ENCODE measurements at regions not wholly inside any gene's neighbourhood (a gene's known extent, or its start where the extent isn't known, plus 50 kb on each side); places are given as distances from the start of the nearest gene placed in this dataset.

DNA sequence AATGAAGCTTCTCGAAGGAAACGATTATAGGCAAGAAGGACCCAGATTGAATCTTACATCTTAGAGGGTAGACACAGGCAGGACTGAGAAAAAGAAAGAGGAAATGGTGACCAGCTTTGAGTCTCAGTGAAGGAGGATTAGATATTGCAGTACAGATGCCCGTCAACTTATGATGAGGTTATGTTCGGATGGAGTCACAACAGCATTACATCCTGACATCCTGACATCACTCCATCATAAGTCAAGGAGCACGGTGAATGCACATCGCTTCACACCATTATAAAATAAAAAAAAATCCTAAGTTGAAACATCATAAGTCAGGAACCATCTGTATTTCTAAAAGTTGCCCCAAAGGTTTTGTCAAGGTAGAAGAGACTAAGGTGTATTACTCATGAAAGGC, 312.3 kb upstream of the PLXNA2 start:
- 81% methylated on average over 2 of the region's 6 CpGs for WGBS (ENCODE audit: insufficient coverage)
- no peak overlapping the region for H3K27ac Mint-ChIP-seq
- DNase-seq: no peak
- Histone ChIP-seq H3K9me3 (replicated peaks in 1 of 2; ENCODE audit: control insufficient read depth in 1 of 2, insufficient read depth in 1 of 2, low read length in 2 of 2) (no peaks in the 10 kb centered on the region), H3K79me2 (ENCODE audit: insufficient read depth, low read length) (no peaks in the 10 kb centered on the region), H2AFZ (ENCODE audit: insufficient read depth, low read depth, low read length, poor library complexity, severe bottlenecking) (no peak overlapping the region), H3K36me3 (replicated peaks in 1 of 2; ENCODE audit: control insufficient read depth in 1 of 2, insufficient read depth in 2 of 2, low read length in 2 of 2) (no peaks in the 10 kb centered on the region), H3K27me3 (ENCODE audit: control insufficient read depth in 2 of 2, insufficient read depth in 2 of 2, low read length in 2 of 2) (no peaks in the 10 kb centered on the region), H4K20me1 (ENCODE audit: insufficient read depth, low read length) (no peaks in the 10 kb centered on the region), H3K4me3 (replicated peaks in 1 of 3; ENCODE audit: low read depth in 2 of 3, low read length in 3 of 3) (no peak overlapping the region), H3K9ac (ENCODE audit: insufficient read depth, low read length, poor library complexity, severe bottlenecking) (no peak overlapping the region), H3K4me1 (ENCODE audit: control insufficient read depth in 1 of 2, insufficient read depth in 2 of 2, low read length in 2 of 2) (no peaks in the 10 kb centered on the region), H3K4me2 (replicated peaks; ENCODE audit: extremely low read depth, low read length, poor library complexity, severe bottlenecking) (no peak overlapping the region), H3K27ac (ENCODE audit: low read depth in 1 of 2, low read length in 2 of 2) (no peak overlapping the region)
- intact Hi-C loops (cut with micrococcal nuclease): no loop called here
- TF ChIP-seq, protein P1, sequence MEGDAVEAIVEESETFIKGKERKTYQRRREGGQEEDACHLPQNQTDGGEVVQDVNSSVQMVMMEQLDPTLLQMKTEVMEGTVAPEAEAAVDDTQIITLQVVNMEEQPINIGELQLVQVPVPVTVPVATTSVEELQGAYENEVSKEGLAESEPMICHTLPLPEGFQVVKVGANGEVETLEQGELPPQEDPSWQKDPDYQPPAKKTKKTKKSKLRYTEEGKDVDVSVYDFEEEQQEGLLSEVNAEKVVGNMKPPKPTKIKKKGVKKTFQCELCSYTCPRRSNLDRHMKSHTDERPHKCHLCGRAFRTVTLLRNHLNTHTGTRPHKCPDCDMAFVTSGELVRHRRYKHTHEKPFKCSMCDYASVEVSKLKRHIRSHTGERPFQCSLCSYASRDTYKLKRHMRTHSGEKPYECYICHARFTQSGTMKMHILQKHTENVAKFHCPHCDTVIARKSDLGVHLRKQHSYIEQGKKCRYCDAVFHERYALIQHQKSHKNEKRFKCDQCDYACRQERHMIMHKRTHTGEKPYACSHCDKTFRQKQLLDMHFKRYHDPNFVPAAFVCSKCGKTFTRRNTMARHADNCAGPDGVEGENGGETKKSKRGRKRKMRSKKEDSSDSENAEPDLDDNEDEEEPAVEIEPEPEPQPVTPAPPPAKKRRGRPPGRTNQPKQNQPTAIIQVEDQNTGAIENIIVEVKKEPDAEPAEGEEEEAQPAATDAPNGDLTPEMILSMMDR (IDR thresholded peaks at IDR 0.05): no peak
- H3K9me3 Mint-ChIP-seq: peaks cover 0 to 3% (median 0%) of the 10 kb centered on the region in 7 donors
- H3K36me3 Mint-ChIP-seq: no peaks in the 10 kb centered on the region
- H3K4me3 Mint-ChIP-seq: no peak overlapping the region
- peaks cover 0 to 7% (median 2%) of the 10 kb centered on the region in 3 donors for H3K27me3 Mint-ChIP-seq (ENCODE audit: low read depth in 3 of 3)
- no peaks in the 10 kb centered on the region for H3K4me1 Mint-ChIP-seq

DNA sequence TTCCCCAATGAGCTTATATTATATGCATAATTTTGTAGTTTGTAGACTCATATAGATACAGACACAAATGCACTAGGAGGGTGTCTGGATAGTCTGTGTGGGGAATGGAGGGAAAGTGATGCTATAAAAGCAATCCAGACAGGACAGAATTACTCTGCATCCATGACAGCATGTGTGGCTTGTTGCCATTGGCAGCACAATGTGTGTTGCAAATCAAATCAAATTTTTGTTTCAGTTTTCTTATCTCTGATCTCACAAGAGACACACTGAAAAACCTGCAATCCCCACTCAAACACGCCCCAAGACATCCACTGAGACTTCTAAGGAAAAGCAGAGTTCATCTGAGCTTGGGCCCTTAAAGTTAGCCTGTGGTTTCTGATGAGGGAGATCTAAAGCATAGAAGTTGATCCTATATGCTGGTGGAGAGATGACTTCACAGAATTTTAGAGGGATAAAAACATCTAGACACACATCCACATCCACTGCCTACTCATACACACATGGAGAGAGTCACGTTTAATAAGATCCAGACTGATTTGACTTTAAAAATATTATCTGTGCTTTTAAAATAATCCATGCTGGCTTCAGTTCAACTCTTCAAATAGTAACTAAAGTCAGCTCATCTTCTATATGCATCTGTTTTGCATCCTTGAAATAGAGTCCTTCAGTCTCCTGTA, 313.0 kb upstream of the PLXNA2 start:
- no peak overlapping the region for H3K4me2 ChIP-seq (replicated peaks; ENCODE audit: extremely low read depth, low read length, poor library complexity, severe bottlenecking)
- no peak for DNase-seq
- no peak overlapping the region for H3K4me3 ChIP-seq (replicated peaks in 1 of 3; ENCODE audit: low read depth in 2 of 3, low read length in 3 of 3)
- TF ChIP-seq, protein P1 (IDR thresholded peaks at IDR 0.05): no peak
- H3K9ac ChIP-seq (ENCODE audit: insufficient read depth, low read length, poor library complexity, severe bottlenecking): no peak overlapping the region
- H3K36me3 ChIP-seq (replicated peaks in 1 of 2; ENCODE audit: control insufficient read depth in 1 of 2, insufficient read depth in 2 of 2, low read length in 2 of 2): no peaks in the 10 kb centered on the region
- no peaks in the 10 kb centered on the region for H3K9me3 ChIP-seq (replicated peaks in 1 of 2; ENCODE audit: control insufficient read depth in 1 of 2, insufficient read depth in 1 of 2, low read length in 2 of 2)
- H3K27ac ChIP-seq (ENCODE audit: low read depth in 1 of 2, low read length in 2 of 2): no peak overlapping the region
- H3K9me3 Mint-ChIP-seq: peaks cover 0 to 3% (median 0%) of the 10 kb centered on the region in 7 donors
- no peaks in the 10 kb centered on the region for H4K20me1 ChIP-seq (ENCODE audit: insufficient read depth, low read length)
- no peaks in the 10 kb centered on the region for H3K27me3 ChIP-seq (ENCODE audit: control insufficient read depth in 2 of 2, insufficient read depth in 2 of 2, low read length in 2 of 2)
- intact Hi-C loops (cut with micrococcal nuclease): no loop called here
- H3K4me1 ChIP-seq (ENCODE audit: control insufficient read depth in 1 of 2, insufficient read depth in 2 of 2, low read length in 2 of 2): no peaks in the 10 kb centered on the region
- no peaks in the 10 kb centered on the region for H3K36me3 Mint-ChIP-seq
- no peak overlapping the region for H3K4me3 Mint-ChIP-seq
- H3K27ac Mint-ChIP-seq: no peak overlapping the region
- no peak overlapping the region for H2AFZ ChIP-seq (ENCODE audit: insufficient read depth, low read depth, low read length, poor library complexity, severe bottlenecking)
- WGBS (ENCODE audit: insufficient coverage): no CpG with 5 or more reads among the region's 2 CpGs
- no peaks in the 10 kb centered on the region for H3K79me2 ChIP-seq (ENCODE audit: insufficient read depth, low read length)
- H3K4me1 Mint-ChIP-seq: no peaks in the 10 kb centered on the region
- peaks cover 0 to 7% (median 2%) of the 10 kb centered on the region in 3 donors for H3K27me3 Mint-ChIP-seq (ENCODE audit: low read depth in 3 of 3)
